C4-2B (cell line): ENCODE measurements at regions not wholly inside any gene's neighbourhood (a gene's known extent, or its start where the extent isn't known, plus 50 kb on each side); places are given as distances from the start of the nearest gene placed in this dataset.

Experiments
- CTCF ChIP-seq: fragments of 450-650 bp; conservative IDR thresholded peaks from 2 replicates; pipeline ENCODE4 v1.5.1; 2017; ENCODE audit warnings: mild to moderate bottlenecking
- ZFX ChIP-seq: fragments of 450-650 bp; IDR thresholded peaks from 2 replicates; pipeline ENCODE4 v1.6.1; 2017

GRCh38 chr11:87917111-87917510, 258.1 kb downstream of the RAB38 start:
- no peak for TF ChIP-seq CTCF
- no peak for TF ChIP-seq ZFX
